ENCODE measurements at regions not wholly inside any gene's neighbourhood (a gene's known extent, or its start where the extent isn't known, plus 50 kb on each side); places are given as distances from the start of the nearest gene placed in this dataset.

DNA sequence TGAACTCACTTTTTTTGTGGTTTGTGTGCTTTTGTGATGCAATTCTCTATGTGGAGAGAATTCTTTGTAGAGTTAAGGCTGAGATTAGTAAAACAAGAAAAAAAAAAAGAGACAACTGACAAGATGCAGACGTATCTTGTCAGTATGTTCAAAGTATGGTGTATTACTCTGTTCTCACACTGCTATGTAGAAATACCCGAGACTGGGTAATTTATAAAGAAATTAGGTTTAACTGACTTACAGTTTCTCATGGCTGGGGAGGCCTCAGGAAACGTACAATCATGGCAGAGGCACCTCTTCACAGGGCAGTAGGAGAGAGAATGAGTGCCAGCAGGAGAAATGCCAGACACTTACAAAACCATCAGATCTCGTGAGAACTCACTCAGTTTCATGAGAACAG is 475.2 kb upstream of the CDH18 start:
- TF ChIP-seq, protein P1, sequence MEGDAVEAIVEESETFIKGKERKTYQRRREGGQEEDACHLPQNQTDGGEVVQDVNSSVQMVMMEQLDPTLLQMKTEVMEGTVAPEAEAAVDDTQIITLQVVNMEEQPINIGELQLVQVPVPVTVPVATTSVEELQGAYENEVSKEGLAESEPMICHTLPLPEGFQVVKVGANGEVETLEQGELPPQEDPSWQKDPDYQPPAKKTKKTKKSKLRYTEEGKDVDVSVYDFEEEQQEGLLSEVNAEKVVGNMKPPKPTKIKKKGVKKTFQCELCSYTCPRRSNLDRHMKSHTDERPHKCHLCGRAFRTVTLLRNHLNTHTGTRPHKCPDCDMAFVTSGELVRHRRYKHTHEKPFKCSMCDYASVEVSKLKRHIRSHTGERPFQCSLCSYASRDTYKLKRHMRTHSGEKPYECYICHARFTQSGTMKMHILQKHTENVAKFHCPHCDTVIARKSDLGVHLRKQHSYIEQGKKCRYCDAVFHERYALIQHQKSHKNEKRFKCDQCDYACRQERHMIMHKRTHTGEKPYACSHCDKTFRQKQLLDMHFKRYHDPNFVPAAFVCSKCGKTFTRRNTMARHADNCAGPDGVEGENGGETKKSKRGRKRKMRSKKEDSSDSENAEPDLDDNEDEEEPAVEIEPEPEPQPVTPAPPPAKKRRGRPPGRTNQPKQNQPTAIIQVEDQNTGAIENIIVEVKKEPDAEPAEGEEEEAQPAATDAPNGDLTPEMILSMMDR (IDR thresholded peaks at IDR 0.05): no peak
- TF ChIP-seq POLR2A (IDR thresholded peaks at IDR 0.05): no peak
